NT2/D1 (cell line): ENCODE measurements at regions not wholly inside any gene's neighbourhood (a gene's known extent, or its start where the extent isn't known, plus 50 kb on each side); places are given as distances from the start of the nearest gene placed in this dataset.

Experiments
- DNase-seq: peaks from one replicate; pipeline ENCODE4 v3.0.0-alpha.2; 2011; ENCODE audit warnings: low read depth, low spot score
- H3K27me3 ChIP-seq: 2 replicates; pipeline ENCODE4 v1.6.0; 2011; ENCODE audit warnings: mild to moderate bottlenecking; ENCODE audit not compliant: insufficient read length, insufficient read depth
- H3K36me3 ChIP-seq: 2 replicates; pipeline ENCODE4 v1.6.1; 2011; ENCODE audit warnings: mild to moderate bottlenecking, low read length, mixed read lengths; ENCODE audit not compliant: insufficient read depth, insufficient read length
- H3K4me1 ChIP-seq: 2 replicates; pipeline ENCODE4 v1.5.1; 2011; ENCODE audit not compliant: insufficient read depth, insufficient read length
- H3K4me3 ChIP-seq: 2 replicates; pipeline ENCODE4 v1.5.1; 2011; ENCODE audit warnings: low read depth; ENCODE audit not compliant: insufficient read length
- H3K9ac ChIP-seq: 2 replicates; pipeline ENCODE4 v1.6.0; 2011; ENCODE audit warnings: low read depth; ENCODE audit not compliant: insufficient read length
- H3K9me3 ChIP-seq: 2 replicates; pipeline ENCODE4 v1.5.1; 2011; ENCODE audit warnings: mild to moderate bottlenecking, low read length; ENCODE audit not compliant: insufficient read depth
- SUZ12 ChIP-seq: IDR thresholded peaks from 2 replicates; pipeline ENCODE4 v1.6.1; 2011; ENCODE audit not compliant: insufficient read length, insufficient read depth; ENCODE audit errors: extremely low read depth
- YY1 ChIP-seq: IDR thresholded peaks from 2 replicates; pipeline ENCODE4 v1.6.1; 2011; ENCODE audit not compliant: insufficient read length, insufficient read depth
- ZNF274 ChIP-seq: IDR thresholded peaks from 2 replicates; pipeline ENCODE4 v1.6.1; 2011; ENCODE audit warnings: mild to moderate bottlenecking, low read depth, low read length

- Histone ChIP-seq H3K4me3 (no peak overlapping the region), H3K27me3 (no peaks in the 10 kb centered on the region), H3K9ac (no peak overlapping the region), H3K4me1 (no peaks in the 10 kb centered on the region), H3K9me3 (no peaks in the 10 kb centered on the region), H3K36me3 (no peaks in the 10 kb centered on the region)
- TF ChIP-seq ZNF274 (no peak), YY1 (no peak), SUZ12 (no peak)
- DNase-seq: no peak
These were observed 598.8 kb downstream of the TUSC7 start for GRCh38 chr3:117308353-117308752.

GRCh38 chr3:117308756-117309155 is 599.2 kb downstream of the TUSC7 start:
- H3K4me1 ChIP-seq: no peaks in the 10 kb centered on the region
- no peaks in the 10 kb centered on the region for H3K36me3 ChIP-seq
- H3K4me3 ChIP-seq: no peak overlapping the region
- no peak overlapping the region for H3K9ac ChIP-seq
- no peaks in the 10 kb centered on the region for H3K9me3 ChIP-seq
- TF ChIP-seq YY1 (no peak), ZNF274 (no peak), SUZ12 (no peak)
- no peak for DNase-seq
- no peaks in the 10 kb centered on the region for H3K27me3 ChIP-seq

DNA sequence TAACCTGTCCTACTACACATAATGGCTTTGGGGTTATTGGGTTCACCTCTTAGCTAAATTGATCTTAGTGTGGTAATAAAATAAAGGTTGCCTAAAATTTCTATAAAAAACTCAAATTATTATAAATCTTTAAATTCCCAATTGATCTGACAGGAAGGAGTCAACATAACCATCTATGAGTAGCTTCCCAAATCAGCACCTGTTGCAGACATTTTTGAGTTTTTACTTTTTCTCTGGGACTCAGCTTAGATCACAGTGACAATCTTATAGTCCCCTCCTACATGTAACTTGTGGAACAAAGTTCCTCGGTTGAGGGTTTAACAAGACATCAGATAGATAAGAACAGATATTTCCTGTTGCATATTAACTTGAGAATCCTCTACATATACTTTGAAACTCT is 601.0 kb downstream of the TUSC7 start:
- Histone ChIP-seq H3K9ac (no peak overlapping the region), H3K4me3 (no peak overlapping the region)
- TF ChIP-seq ZNF274: no peak
- TF ChIP-seq YY1: no peak
- no peak for TF ChIP-seq SUZ12

DNA sequence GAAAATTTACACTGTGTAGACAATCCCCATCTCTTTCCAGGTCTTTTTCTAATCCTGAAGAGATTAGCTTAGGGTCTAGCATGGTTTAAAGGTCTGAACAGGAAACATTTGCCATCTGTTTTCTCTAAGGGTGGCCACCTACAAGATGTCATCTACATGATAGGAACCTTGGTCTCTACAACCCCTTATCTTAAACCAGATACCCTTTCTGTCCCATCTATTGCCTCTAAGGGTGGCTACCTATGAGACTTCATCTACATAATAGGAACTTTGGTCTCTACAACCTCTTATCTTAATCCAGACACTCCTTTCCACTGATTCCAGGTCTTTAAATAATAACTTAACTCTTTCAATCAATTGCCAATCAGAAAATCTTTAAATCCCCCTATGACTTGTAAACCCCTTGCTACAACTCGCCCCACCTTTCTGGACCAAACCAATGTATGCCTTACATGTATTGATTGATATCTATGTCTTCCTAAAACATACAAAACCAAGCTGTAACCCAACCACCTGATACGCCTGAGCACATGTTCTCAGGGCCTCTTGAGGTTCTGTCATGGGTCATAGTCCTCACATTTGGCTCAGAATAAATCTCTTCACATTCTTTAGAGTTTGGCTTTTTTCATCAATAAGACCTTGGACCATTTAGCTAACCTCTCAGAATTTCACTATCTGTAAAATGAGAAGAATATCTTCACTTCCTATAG is 605.0 kb downstream of the TUSC7 start:
- H3K4me1 ChIP-seq: no peaks in the 10 kb centered on the region
- H3K36me3 ChIP-seq: no peaks in the 10 kb centered on the region
- no peaks in the 10 kb centered on the region for H3K27me3 ChIP-seq
- TF ChIP-seq SUZ12 (no peak), ZNF274 (no peak), YY1 (no peak)
- DNase-seq: no peak
- H3K4me3 ChIP-seq: no peak overlapping the region
- no peak overlapping the region for H3K9ac ChIP-seq
- H3K9me3 ChIP-seq: no peaks in the 10 kb centered on the region

More for the DNA sequence above, 601.0 kb downstream of the TUSC7 start:
- H3K9me3 ChIP-seq: no peaks in the 10 kb centered on the region
- H3K27me3 ChIP-seq: no peaks in the 10 kb centered on the region
- H3K36me3 ChIP-seq: no peaks in the 10 kb centered on the region
- DNase-seq: no peak
- H3K4me1 ChIP-seq: no peaks in the 10 kb centered on the region

DNA sequence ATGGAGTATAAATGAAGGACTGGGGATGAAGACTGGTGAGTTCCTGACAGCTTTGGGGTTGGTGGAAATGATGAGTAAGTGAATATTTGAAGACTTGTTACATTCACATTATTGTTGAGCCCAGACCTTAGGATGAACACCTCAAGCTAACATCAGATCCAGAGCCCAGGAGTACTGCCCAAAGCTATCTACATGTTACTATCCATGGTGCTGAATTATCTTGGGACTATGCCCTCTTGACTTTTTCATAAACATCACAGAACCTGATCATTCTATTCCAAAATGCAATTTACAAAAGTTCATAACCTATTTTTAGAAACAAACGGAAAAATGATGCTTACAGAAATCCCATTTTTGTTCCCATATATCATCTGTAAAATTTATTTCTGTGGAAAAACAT is 613.3 kb downstream of the TUSC7 start:
- H3K27me3 ChIP-seq: no peaks in the 10 kb centered on the region
- no peaks in the 10 kb centered on the region for H3K36me3 ChIP-seq
- DNase-seq: peak; percentile 5
- H3K4me1 ChIP-seq: no peaks in the 10 kb centered on the region
- no peaks in the 10 kb centered on the region for H3K9me3 ChIP-seq
- TF ChIP-seq ZNF274 (no peak), YY1 (no peak), SUZ12 (no peak)
- no peak overlapping the region for H3K4me3 ChIP-seq
- H3K9ac ChIP-seq: no peak overlapping the region

- DNase-seq: no peak
- Histone ChIP-seq H3K4me1 (no peaks in the 10 kb centered on the region), H3K36me3 (no peaks in the 10 kb centered on the region), H3K9ac (no peak overlapping the region), H3K27me3 (no peaks in the 10 kb centered on the region), H3K4me3 (no peak overlapping the region), H3K9me3 (no peaks in the 10 kb centered on the region)
- TF ChIP-seq ZNF274 (no peak), YY1 (no peak), SUZ12 (no peak)
These were observed 637.3 kb downstream of the TUSC7 start for GRCh38 chr3:117346901-117347300.

GRCh38 chr3:117348884-117349283 is 639.3 kb downstream of the TUSC7 start:
- Histone ChIP-seq H3K36me3 (no peaks in the 10 kb centered on the region), H3K4me1 (no peaks in the 10 kb centered on the region), H3K4me3 (no peak overlapping the region), H3K27me3 (no peaks in the 10 kb centered on the region), H3K9ac (no peak overlapping the region), H3K9me3 (no peaks in the 10 kb centered on the region)
- TF ChIP-seq SUZ12 (no peak), ZNF274 (no peak), YY1 (no peak)
- no peak for DNase-seq
